ENCODE measurements at regions not wholly inside any gene's neighbourhood (a gene's known extent, or its start where the extent isn't known, plus 50 kb on each side); places are given as distances from the start of the nearest gene placed in this dataset.

GRCh38 chr2:62578803-62579640, 73.0 kb upstream of the TMEM17 start:
- Histone ChIP-seq H3K4me3 (no peak overlapping the region), H2AFZ (ENCODE audit: control insufficient read depth, low read depth, low read length) (peak overlapping the region; percentile 55; the same call in 1 of the 2 replicates), H3K9me3 (replicated peaks; ENCODE audit: control insufficient read depth, insufficient read depth, low read length) (no peaks in the 10 kb centered on the region; the same call in 2 of the 3 replicates), H3K27ac (ENCODE audit: control insufficient read depth, insufficient read depth) (no peak overlapping the region), H3K27me3 (replicated peaks in 1 of 2; ENCODE audit: control insufficient read depth in 2 of 2, insufficient read depth in 2 of 2, low read length in 1 of 2) (no peaks in the 10 kb centered on the region), H3K79me2 (ENCODE audit: control insufficient read depth, insufficient read depth, low read length) (no peaks in the 10 kb centered on the region), H3K4me1 (ENCODE audit: control insufficient read depth, insufficient read depth, low read length) (no peaks in the 10 kb centered on the region), H3K36me3 (ENCODE audit: control insufficient read depth in 2 of 2, insufficient read depth in 2 of 2, low read length in 1 of 2) (no peaks in the 10 kb centered on the region), H4K20me1 (ENCODE audit: control insufficient read depth, insufficient read depth) (no peaks in the 10 kb centered on the region), H3K4me2 (ENCODE audit: control insufficient read depth, insufficient read depth) (no peak overlapping the region), H3K9ac (ENCODE audit: control insufficient read depth, insufficient read depth, low read length) (no peak overlapping the region)
- in situ Hi-C loops (cut with MboI) (no loop called here), intact Hi-C loops (cut with micrococcal nuclease; ENCODE audit: unreplicated experiment) (no loop called here)
- no TSS peak for BruUV-seq (replicated peaks)
- WGBS (ENCODE audit: insufficient coverage, insufficient replicate concordance, low lambda C conversion rate, missing lambda C conversion rate) = 63% methylated on average over 7 of the region's 7 CpGs
- POLR2A ChIA-PET = no interaction called here
- no peak for DNase-seq (ENCODE audit: low read depth, low spot score)
- no peak for FAIRE-seq
- CTCF ChIA-PET = interaction anchor here (0.6 kb wide), 1 partner anchor 23 kb away, joined by 3 read pairs; no protein-coding TSS in a partner anchor
- RAD21 ChIA-PET (ENCODE audit: unreplicated experiment) = no interaction called here
- 0 out of 2 replicates have a peak, but pooled peaks have one; percentile 31 for TF ChIP-seq NFYB (IDR thresholded peaks at IDR 0.05; ENCODE audit: insufficient read depth, low read depth, low read length)
- TF ChIP-seq SREBF2 (IDR thresholded peaks at IDR 0.05; ENCODE audit: low read length) = no peak
- peak; percentile 65 for TF ChIP-seq RAD51 (IDR thresholded peaks at IDR 0.05)
- SMC1A ChIA-PET (ENCODE audit: uncharacterized antibody, unreplicated experiment) = interaction anchor here (1.5 kb wide), 1 partner anchor 23 kb away, joined by 4 read pairs; no protein-coding TSS in a partner anchor
- no peak for ATAC-seq

- H4K20me1 ChIP-seq (ENCODE audit: control insufficient read depth, insufficient read depth) = no peaks in the 10 kb centered on the region
- ATAC-seq (no peak), DNase-seq (ENCODE audit: low read depth, low spot score) (no peak), FAIRE-seq (no peak)
- no peak overlapping the region for H3K9ac ChIP-seq (ENCODE audit: control insufficient read depth, insufficient read depth, low read length)
- no peaks in the 10 kb centered on the region for H3K4me1 ChIP-seq (ENCODE audit: control insufficient read depth, insufficient read depth, low read length)
- no peaks in the 10 kb centered on the region for H3K79me2 ChIP-seq (ENCODE audit: control insufficient read depth, insufficient read depth, low read length)
- no peak overlapping the region for H3K27ac ChIP-seq (ENCODE audit: control insufficient read depth, insufficient read depth)
- RAD21 ChIA-PET (ENCODE audit: unreplicated experiment) = no interaction called here
- SMC1A ChIA-PET (ENCODE audit: uncharacterized antibody, unreplicated experiment) = interaction anchor here (1.5 kb wide), 1 partner anchor 24 kb away, joined by 4 read pairs; no protein-coding TSS in a partner anchor
- BruUV-seq (replicated peaks) = no TSS peak
- H3K36me3 ChIP-seq (ENCODE audit: control insufficient read depth in 2 of 2, insufficient read depth in 2 of 2, low read length in 1 of 2) = no peaks in the 10 kb centered on the region
- H3K4me2 ChIP-seq (ENCODE audit: control insufficient read depth, insufficient read depth) = no peak overlapping the region
- H3K9me3 ChIP-seq (replicated peaks; ENCODE audit: control insufficient read depth, insufficient read depth, low read length) = no peaks in the 10 kb centered on the region; the same call in 2 of the 3 replicates
- CTCF ChIA-PET = interaction anchor here (0.6 kb wide), 1 partner anchor 24 kb away, joined by 3 read pairs; no protein-coding TSS in a partner anchor
- in situ Hi-C loops (cut with MboI) = no loop called here
- intact Hi-C loops (cut with micrococcal nuclease; ENCODE audit: unreplicated experiment) = no loop called here
- POLR2A ChIA-PET = no interaction called here
- H2AFZ ChIP-seq (ENCODE audit: control insufficient read depth, low read depth, low read length) = no peak overlapping the region
- H3K4me3 ChIP-seq = no peak overlapping the region
- no peaks in the 10 kb centered on the region for H3K27me3 ChIP-seq (replicated peaks in 1 of 2; ENCODE audit: control insufficient read depth in 2 of 2, insufficient read depth in 2 of 2, low read length in 1 of 2)
- 48% methylated on average over 2 of the region's 2 CpGs for WGBS (ENCODE audit: insufficient coverage, insufficient replicate concordance, low lambda C conversion rate, missing lambda C conversion rate)
- no peak for TF ChIP-seq CBX5 (IDR thresholded peaks at IDR 0.05; ENCODE audit: low read depth)
- TF ChIP-seq ZBTB4 (CRISPR knock-in tag; IDR thresholded peaks at IDR 0.05) = no peak
- TF ChIP-seq IRF3 (IDR thresholded peaks at IDR 0.05) = no peak
Observed at GRCh38 chr2:62577994-62578781, 72.2 kb upstream of the TMEM17 start.

Measured in GM12878 (cell line).